Type B pancreatic cell (in vitro differentiated cells): ENCODE measurements at regions not wholly inside any gene's neighbourhood (a gene's known extent, or its start where the extent isn't known, plus 50 kb on each side); places are given as distances from the start of the nearest gene placed in this dataset.

Source experiments
- DNase-seq: peaks from one replicate; pipeline ENCODE4 v3.0.0; 2021; ENCODE audit warnings: mixed read lengths; ENCODE audit not compliant: unreplicated experiment; ENCODE audit errors: extremely low spot score
- H3K27ac Mint-ChIP-seq: 2 replicates; pipeline ENCODE4 v1.8.0; 2021; ENCODE audit warnings: mild to moderate bottlenecking, mixed read lengths
- H3K27me3 Mint-ChIP-seq: 2 replicates; pipeline ENCODE4 v1.8.0; 2021; ENCODE audit warnings: mixed read lengths
- H3K36me3 Mint-ChIP-seq: 2 replicates; pipeline ENCODE4 v1.8.0; 2021; ENCODE audit warnings: mixed read lengths
- H3K4me1 Mint-ChIP-seq: one replicate; pipeline ENCODE4 v1.8.0; 2021; ENCODE audit warnings: mixed read lengths; ENCODE audit not compliant: unreplicated experiment
- H3K4me3 Mint-ChIP-seq: 2 replicates; pipeline ENCODE4 v1.8.0; 2021; ENCODE audit warnings: mild to moderate bottlenecking, mixed read lengths
- H3K9me3 Mint-ChIP-seq: 2 replicates; pipeline ENCODE4 v1.8.0; 2021; ENCODE audit warnings: mixed read lengths
- CTCF ChIP-seq: fragments of 200-600 bp; sonication (generic); conservative IDR thresholded peaks from 2 replicates; pipeline ENCODE4 v1.5.0; 2021; ENCODE audit warnings: antibody characterized with exemption, mild to moderate bottlenecking

- no peak for TF ChIP-seq CTCF
- H3K4me1 Mint-ChIP-seq, result no peaks in the 10 kb centered on the region
- H3K27ac Mint-ChIP-seq, result no peak overlapping the region
Measured at GRCh38 chr14:59037620-59038019, 150.8 kb upstream of the DAAM1 start.

GRCh38 chr14:59038746-59039145 lies 149.7 kb upstream of the DAAM1 start:
- Mint-ChIP-seq H3K27ac (no peak overlapping the region), H3K4me1 (no peaks in the 10 kb centered on the region), H3K27me3 (no peaks in the 10 kb centered on the region), H3K4me3 (no peak overlapping the region), H3K9me3 (no peaks in the 10 kb centered on the region), H3K36me3 (no peaks in the 10 kb centered on the region)
- TF ChIP-seq CTCF, result no peak
- DNase-seq, result no peak

More at GRCh38 chr14:59037620-59038019, 150.8 kb upstream of the DAAM1 start:
- DNase-seq, result no peak
- Mint-ChIP-seq H3K9me3 (no peaks in the 10 kb centered on the region), H3K27me3 (no peaks in the 10 kb centered on the region), H3K4me3 (no peak overlapping the region), H3K36me3 (no peaks in the 10 kb centered on the region)

DNA sequence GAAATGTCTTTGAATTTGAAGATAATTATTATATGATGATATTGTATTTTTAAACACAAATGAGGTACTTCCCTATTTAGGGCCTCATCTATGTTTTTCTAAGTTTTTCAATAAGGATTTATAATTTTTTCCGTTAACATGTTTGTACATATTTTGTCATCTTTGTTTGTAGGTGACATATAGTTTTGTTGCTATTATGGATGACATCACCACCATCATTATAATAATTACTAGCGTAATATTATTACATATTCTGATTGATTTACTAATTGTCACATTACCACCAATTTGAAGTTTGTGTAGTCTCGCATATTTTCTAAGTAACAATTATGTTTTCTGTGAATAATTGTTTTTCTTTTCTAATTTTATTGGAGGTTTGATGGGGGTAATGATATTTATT lies 147.2 kb upstream of the DAAM1 start:
- Mint-ChIP-seq H3K27ac (no peak overlapping the region), H3K36me3 (no peaks in the 10 kb centered on the region), H3K9me3 (no peaks in the 10 kb centered on the region), H3K27me3 (no peaks in the 10 kb centered on the region), H3K4me3 (no peak overlapping the region), H3K4me1 (no peaks in the 10 kb centered on the region)
- no peak for DNase-seq
- no peak for TF ChIP-seq CTCF

DNA sequence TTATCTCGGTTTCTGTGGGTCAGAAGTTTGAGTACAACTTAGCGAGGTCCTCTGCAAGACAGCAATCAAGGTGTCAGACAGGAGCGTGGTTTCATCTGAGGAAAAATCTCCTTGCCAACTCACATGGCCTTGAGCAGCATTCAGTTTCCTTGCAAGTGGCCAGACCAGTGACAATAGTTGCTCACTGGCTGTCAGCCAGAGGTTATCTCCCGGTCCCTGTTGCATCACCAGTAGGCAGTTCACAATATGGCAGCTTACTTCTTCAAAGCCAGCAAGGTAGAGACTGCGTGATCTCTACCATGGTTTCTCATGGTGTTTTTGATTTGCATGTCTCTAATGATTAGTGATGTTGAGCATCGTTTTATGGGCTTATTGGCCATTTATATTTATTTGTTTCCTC lies 143.8 kb upstream of the DAAM1 start:
- H3K4me3 Mint-ChIP-seq, result no peak overlapping the region
- TF ChIP-seq CTCF, result no peak
- DNase-seq, result no peak

DNA sequence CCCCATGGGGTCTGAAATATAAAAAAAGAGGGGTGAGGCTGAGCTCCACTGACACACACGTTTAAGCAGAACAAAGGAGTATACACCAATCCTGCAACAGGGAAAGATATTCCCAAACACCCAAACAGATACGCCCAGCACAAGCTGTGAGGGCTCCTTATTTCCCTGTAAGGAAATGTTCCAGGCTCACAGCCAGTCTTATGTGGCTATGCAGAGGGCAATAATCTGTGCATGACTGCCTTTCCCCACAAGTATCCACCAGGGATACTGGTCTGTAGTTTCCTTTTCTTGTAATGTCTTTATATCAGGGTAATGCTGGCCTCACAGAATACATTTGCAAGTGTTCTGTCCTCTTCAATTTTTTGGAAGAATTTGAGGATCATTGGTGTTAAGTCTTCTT lies 141.7 kb upstream of the DAAM1 start:
- DNase-seq, result no peak
- no peaks in the 10 kb centered on the region for H3K9me3 Mint-ChIP-seq
- TF ChIP-seq CTCF, result no peak
- H3K4me1 Mint-ChIP-seq, result no peaks in the 10 kb centered on the region
- H3K4me3 Mint-ChIP-seq, result no peak overlapping the region
- no peaks in the 10 kb centered on the region for H3K36me3 Mint-ChIP-seq
- no peak overlapping the region for H3K27ac Mint-ChIP-seq
- H3K27me3 Mint-ChIP-seq, result no peaks in the 10 kb centered on the region

More for the DNA sequence above, 143.8 kb upstream of the DAAM1 start:
- H3K36me3 Mint-ChIP-seq, result no peaks in the 10 kb centered on the region
- no peaks in the 10 kb centered on the region for H3K27me3 Mint-ChIP-seq
- no peaks in the 10 kb centered on the region for H3K9me3 Mint-ChIP-seq
- H3K4me1 Mint-ChIP-seq, result no peaks in the 10 kb centered on the region
- no peak overlapping the region for H3K27ac Mint-ChIP-seq

- H3K36me3 Mint-ChIP-seq, result peaks cover 3% of the 10 kb centered on the region
- H3K4me3 Mint-ChIP-seq, result no peak overlapping the region
- peaks cover 3% of the 10 kb centered on the region for H3K9me3 Mint-ChIP-seq
- no peak for TF ChIP-seq CTCF
- H3K27ac Mint-ChIP-seq, result no peak overlapping the region
- no peak for DNase-seq
- H3K27me3 Mint-ChIP-seq, result no peaks in the 10 kb centered on the region
- no peaks in the 10 kb centered on the region for H3K4me1 Mint-ChIP-seq
Measured at GRCh38 chr14:59055006-59055405, 133.5 kb upstream of the DAAM1 start.
